PFSK-1 (cell line): ENCODE measurements at regions not wholly inside any gene's neighbourhood (a gene's known extent, or its start where the extent isn't known, plus 50 kb on each side); places are given as distances from the start of the nearest gene placed in this dataset.

Source experiments
- POLR2AphosphoS5 ChIP-seq: IDR thresholded peaks from 2 replicates; pipeline ENCODE4 v1.6.1; 2012; ENCODE audit warnings: low read depth, mild to moderate bottlenecking, control low read depth, low read length, moderate library complexity
- SIN3A ChIP-seq: IDR thresholded peaks from 2 replicates; pipeline ENCODE4 v1.6.1; 2012; ENCODE audit warnings: mild to moderate bottlenecking, low read length, moderate library complexity, borderline replicate concordance; ENCODE audit not compliant: insufficient read depth
- TAF1 ChIP-seq: IDR thresholded peaks from 2 replicates; pipeline ENCODE4 v1.6.1; 2012; ENCODE audit warnings: low read length, control low read depth, borderline replicate concordance; ENCODE audit not compliant: insufficient read depth
- TF ChIP-seq, protein P1 (sequence below), 2 experiments: IDR thresholded peaks; 2 replicates each; pipeline versions ENCODE4 v1.6.1 to v1.8.0; 2011 to 2012; ENCODE audit warnings: low read depth in 2 of 2, low read length in 2 of 2, control low read depth in 1 of 2, inconsistent platforms in 1 of 2, mild to moderate bottlenecking in 1 of 2, moderate library complexity in 1 of 2; ENCODE audit not compliant: insufficient read depth in 1 of 2

DNA sequence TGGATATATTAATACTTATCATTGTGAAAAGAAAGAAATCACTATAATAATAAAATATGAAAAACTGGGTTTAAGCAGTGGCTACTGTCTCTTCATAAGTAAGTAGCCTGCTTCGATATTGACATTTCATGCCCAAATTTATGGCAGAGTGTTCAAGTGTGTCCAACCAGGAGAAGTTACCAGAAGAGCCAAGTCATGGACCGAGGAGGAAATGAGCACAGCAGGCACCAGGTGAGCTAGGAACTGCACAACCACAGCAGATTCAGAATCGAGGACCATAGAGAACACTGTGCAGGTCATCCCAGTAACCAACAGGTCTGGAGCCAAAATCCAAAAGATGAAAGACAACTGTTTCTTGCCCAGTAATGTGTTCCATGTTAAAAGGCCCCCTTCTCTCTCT, 79.9 kb upstream of the ABCB5 start:
- TF ChIP-seq POLR2AphosphoS5: no peak
- no peak for TF ChIP-seq TAF1
- TF ChIP-seq SIN3A: no peak
- TF ChIP-seq, protein P1, sequence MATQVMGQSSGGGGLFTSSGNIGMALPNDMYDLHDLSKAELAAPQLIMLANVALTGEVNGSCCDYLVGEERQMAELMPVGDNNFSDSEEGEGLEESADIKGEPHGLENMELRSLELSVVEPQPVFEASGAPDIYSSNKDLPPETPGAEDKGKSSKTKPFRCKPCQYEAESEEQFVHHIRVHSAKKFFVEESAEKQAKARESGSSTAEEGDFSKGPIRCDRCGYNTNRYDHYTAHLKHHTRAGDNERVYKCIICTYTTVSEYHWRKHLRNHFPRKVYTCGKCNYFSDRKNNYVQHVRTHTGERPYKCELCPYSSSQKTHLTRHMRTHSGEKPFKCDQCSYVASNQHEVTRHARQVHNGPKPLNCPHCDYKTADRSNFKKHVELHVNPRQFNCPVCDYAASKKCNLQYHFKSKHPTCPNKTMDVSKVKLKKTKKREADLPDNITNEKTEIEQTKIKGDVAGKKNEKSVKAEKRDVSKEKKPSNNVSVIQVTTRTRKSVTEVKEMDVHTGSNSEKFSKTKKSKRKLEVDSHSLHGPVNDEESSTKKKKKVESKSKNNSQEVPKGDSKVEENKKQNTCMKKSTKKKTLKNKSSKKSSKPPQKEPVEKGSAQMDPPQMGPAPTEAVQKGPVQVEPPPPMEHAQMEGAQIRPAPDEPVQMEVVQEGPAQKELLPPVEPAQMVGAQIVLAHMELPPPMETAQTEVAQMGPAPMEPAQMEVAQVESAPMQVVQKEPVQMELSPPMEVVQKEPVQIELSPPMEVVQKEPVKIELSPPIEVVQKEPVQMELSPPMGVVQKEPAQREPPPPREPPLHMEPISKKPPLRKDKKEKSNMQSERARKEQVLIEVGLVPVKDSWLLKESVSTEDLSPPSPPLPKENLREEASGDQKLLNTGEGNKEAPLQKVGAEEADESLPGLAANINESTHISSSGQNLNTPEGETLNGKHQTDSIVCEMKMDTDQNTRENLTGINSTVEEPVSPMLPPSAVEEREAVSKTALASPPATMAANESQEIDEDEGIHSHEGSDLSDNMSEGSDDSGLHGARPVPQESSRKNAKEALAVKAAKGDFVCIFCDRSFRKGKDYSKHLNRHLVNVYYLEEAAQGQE (IDR thresholded peaks at IDR 0.05; ENCODE audit: insufficient read depth in 1 of 2, low read depth in 2 of 2, low read length in 2 of 2): no peak
